ENCODE measurements at regions not wholly inside any gene's neighbourhood (a gene's known extent, or its start where the extent isn't known, plus 50 kb on each side); places are given as distances from the start of the nearest gene placed in this dataset.

DNA sequence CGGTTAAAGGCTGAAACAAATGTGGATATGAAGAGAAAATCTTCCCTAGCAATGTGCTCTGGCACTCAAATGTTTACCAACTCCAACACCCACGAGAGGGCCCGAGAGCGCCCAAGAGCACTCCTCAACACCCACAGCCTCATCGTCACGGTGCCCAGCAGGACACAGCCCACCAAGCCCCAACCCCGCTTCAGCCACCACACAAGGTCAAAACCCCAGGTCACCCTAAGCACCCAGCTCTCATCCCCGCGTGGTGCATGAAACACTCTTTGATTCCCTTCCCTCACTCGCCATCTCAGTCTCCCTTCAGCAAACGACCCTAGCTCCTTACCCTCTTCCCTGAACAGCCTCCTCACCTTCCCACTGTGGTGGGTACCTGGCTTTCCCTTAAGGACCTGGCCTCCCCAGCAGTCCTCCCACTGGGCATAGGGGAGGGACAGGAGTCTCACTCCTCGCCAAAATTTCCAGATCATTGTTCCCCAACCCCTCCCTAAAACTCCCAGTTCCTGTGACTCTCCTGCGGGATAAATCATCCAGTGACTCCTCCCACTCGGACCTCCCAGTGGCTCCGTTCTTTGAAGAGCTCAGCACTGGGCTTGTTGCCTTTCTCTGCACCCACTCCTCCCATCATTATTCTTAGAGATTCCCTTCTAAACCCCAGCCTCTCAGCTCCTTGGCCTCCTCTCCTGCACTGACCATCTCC lies 170.4 kb upstream of the SYT6 start:
- TF ChIP-seq, protein P1, sequence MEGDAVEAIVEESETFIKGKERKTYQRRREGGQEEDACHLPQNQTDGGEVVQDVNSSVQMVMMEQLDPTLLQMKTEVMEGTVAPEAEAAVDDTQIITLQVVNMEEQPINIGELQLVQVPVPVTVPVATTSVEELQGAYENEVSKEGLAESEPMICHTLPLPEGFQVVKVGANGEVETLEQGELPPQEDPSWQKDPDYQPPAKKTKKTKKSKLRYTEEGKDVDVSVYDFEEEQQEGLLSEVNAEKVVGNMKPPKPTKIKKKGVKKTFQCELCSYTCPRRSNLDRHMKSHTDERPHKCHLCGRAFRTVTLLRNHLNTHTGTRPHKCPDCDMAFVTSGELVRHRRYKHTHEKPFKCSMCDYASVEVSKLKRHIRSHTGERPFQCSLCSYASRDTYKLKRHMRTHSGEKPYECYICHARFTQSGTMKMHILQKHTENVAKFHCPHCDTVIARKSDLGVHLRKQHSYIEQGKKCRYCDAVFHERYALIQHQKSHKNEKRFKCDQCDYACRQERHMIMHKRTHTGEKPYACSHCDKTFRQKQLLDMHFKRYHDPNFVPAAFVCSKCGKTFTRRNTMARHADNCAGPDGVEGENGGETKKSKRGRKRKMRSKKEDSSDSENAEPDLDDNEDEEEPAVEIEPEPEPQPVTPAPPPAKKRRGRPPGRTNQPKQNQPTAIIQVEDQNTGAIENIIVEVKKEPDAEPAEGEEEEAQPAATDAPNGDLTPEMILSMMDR (IDR thresholded peaks at IDR 0.05) = no peak
- TF ChIP-seq POLR2A (IDR thresholded peaks at IDR 0.05) = no peak

All from sigmoid colon (tissue), 3 donors.